ENCODE measurements at regions not wholly inside any gene's neighbourhood (a gene's known extent, or its start where the extent isn't known, plus 50 kb on each side); places are given as distances from the start of the nearest gene placed in this dataset.

DNA sequence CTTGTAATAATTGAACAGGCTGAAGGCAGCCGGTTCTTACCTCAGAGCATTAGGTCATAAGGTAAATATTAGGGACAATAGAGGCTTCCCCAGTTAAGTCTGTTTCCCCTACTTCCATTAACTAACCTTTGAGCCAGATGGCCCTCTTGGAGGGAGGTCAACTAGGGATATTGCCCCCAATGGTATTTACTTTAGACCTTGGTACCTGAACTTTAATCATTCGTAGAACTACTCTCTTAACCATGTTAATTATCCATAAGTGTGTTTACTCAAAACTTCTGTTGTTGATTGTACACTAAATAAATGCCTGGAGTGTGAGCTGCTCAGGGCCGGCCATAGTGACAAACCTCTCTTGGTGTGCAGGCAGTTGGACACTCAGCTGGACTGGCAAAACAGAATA, 1843.5 kb upstream of the AGA start:
- TF ChIP-seq CTCF (IDR thresholded peaks at IDR 0.05), result no peak
- TF ChIP-seq POLR2A (IDR thresholded peaks at IDR 0.05), result no peak
- no peak for TF ChIP-seq EP300 (IDR thresholded peaks at IDR 0.05)
